IMR-90 (cell line): ENCODE measurements at regions not wholly inside any gene's neighbourhood (a gene's known extent, or its start where the extent isn't known, plus 50 kb on each side); places are given as distances from the start of the nearest gene placed in this dataset.

ENCODE experiments used
- ATAC-seq: fragments of 200-7000 bp; cut with Tn5 transposase; 2 replicates; pipeline ENCODE4 v1.9.1; 2020; ENCODE audit warnings: low read depth, mild to moderate bottlenecking, moderate library complexity
- BruUV-seq: library from RNA; stranded (reverse); fragments of 400-500 nt; replicated peaks from 2 replicates; lab custom pipeline; 2021; lab: Mats Ljungman, UMichigan
- CTCF ChIA-PET: fragments of 300-600 bp; formaldehyde crosslinking; extraction: SDS; loops from one replicate; lab custom pipeline; 2021; ENCODE audit warnings: antibody characterized with exemption; lab: Yijun Ruan, JAX
- POLR2A ChIA-PET: fragments of 300-600 bp; sonication (Branson Sonifier 250); formaldehyde crosslinking; loops from one replicate; lab custom pipeline; 2022; ENCODE audit warnings: antibody characterized with exemption; ENCODE audit not compliant: unreplicated experiment; lab: Charles Lee
- DNase-seq: peaks from one replicate; pipeline ENCODE4 v3.0.0; 2013
- H2AFZ ChIP-seq: replicated peaks from 2 replicates; pipeline ENCODE3; 2013; ENCODE audit warnings: low read length, mild to moderate bottlenecking; ENCODE audit not compliant: poor library complexity
- H2AK5ac ChIP-seq: 2 replicates; pipeline ENCODE4 v1.6.1; 2013; ENCODE audit warnings: low read depth, low read length, inconsistent platforms
- H2AK9ac ChIP-seq: replicated peaks from 2 replicates; pipeline ENCODE3; 2013; ENCODE audit warnings: mild to moderate bottlenecking, low read depth, low read length, moderate library complexity; ENCODE audit not compliant: poor library complexity
- H2BK120ac ChIP-seq: 2 replicates; pipeline ENCODE4 v1.6.1; 2013; ENCODE audit warnings: low read depth, low read length, inconsistent platforms
- H2BK15ac ChIP-seq: 3 replicates; pipeline ENCODE4 v1.6.1; 2013; ENCODE audit warnings: low read depth, low read length, inconsistent platforms
- H2BK20ac ChIP-seq: 2 replicates; pipeline ENCODE4 v1.6.1; 2013; ENCODE audit warnings: low read depth, mild to moderate bottlenecking, inconsistent platforms, low read length, moderate library complexity
- H2BK5ac ChIP-seq: 2 replicates; pipeline ENCODE4 v1.6.1; 2013; ENCODE audit warnings: mild to moderate bottlenecking, low read depth, low read length, inconsistent platforms; ENCODE audit not compliant: poor library complexity, severe bottlenecking
- H3K14ac ChIP-seq: replicated peaks from 2 replicates; pipeline ENCODE4 v1.6.1; 2013; ENCODE audit warnings: low read depth, low read length, inconsistent platforms
- H3K18ac ChIP-seq: 2 replicates; pipeline ENCODE4 v1.6.1; 2013; ENCODE audit warnings: low read depth, low read length, control low read depth
- H3K23ac ChIP-seq: 2 replicates; pipeline ENCODE4 v1.6.1; 2013; ENCODE audit warnings: low read depth, low read length, inconsistent platforms
- H3K27ac ChIP-seq: 2 replicates; pipeline ENCODE4 v1.5.1; 2013; ENCODE audit warnings: mild to moderate bottlenecking, control low read depth, low read length; ENCODE audit not compliant: insufficient read depth
- H3K27me3 ChIP-seq: 2 replicates; pipeline ENCODE4 v1.6.1; 2013; ENCODE audit warnings: low read length; ENCODE audit not compliant: control insufficient read depth, insufficient read depth
- H3K36me3 ChIP-seq: 2 replicates; pipeline ENCODE4 v1.6.1; 2013; ENCODE audit warnings: low read length, mixed read lengths; ENCODE audit not compliant: control insufficient read depth, insufficient read depth
- H3K4ac ChIP-seq: 2 replicates; pipeline ENCODE4 v1.6.1; 2013; ENCODE audit warnings: low read depth, low read length, inconsistent platforms
- H3K4me1 ChIP-seq: 2 replicates; pipeline ENCODE4 v1.6.1; 2013; ENCODE audit warnings: low read length, mixed read lengths; ENCODE audit not compliant: control insufficient read depth, insufficient read depth
- H3K4me2 ChIP-seq: 2 replicates; pipeline ENCODE4 v1.6.1; 2013; ENCODE audit warnings: low read depth, mild to moderate bottlenecking, control low read depth, low read length, moderate library complexity
- H3K4me3 ChIP-seq: 2 replicates; pipeline ENCODE4 v1.5.1; 2013; ENCODE audit warnings: low read depth, mild to moderate bottlenecking, control low read depth, low read length, moderate library complexity; ENCODE audit not compliant: insufficient read depth
- H3K56ac ChIP-seq: 2 replicates; pipeline ENCODE4 v1.6.1; 2013; ENCODE audit warnings: low read length, inconsistent platforms; ENCODE audit not compliant: insufficient read depth; ENCODE audit errors: extremely low read depth
- H3K79me1 ChIP-seq, 2 experiments: 2 replicates each; pipeline ENCODE4 v1.6.1; 2013; ENCODE audit warnings: low read length in 2 of 2, inconsistent platforms in 1 of 2, low read depth in 1 of 2
- H3K9ac ChIP-seq: 2 replicates; pipeline ENCODE4 v1.6.1; 2013; ENCODE audit warnings: low read depth, low read length, control low read depth
- H3K9me1 ChIP-seq: 2 replicates; pipeline ENCODE4 v1.6.1; 2013; ENCODE audit warnings: low read length, inconsistent platforms; ENCODE audit not compliant: insufficient read depth
- H3K9me3 ChIP-seq: 2 replicates; pipeline ENCODE4 v1.6.1; 2013; ENCODE audit warnings: low read length; ENCODE audit not compliant: control insufficient read depth, insufficient read depth
- H4K20me1 ChIP-seq: 2 replicates; pipeline ENCODE4 v1.6.1; 2013; ENCODE audit warnings: low read length, inconsistent platforms; ENCODE audit not compliant: insufficient read depth
- H4K5ac ChIP-seq: 2 replicates; pipeline ENCODE4 v1.6.1; 2013; ENCODE audit warnings: mild to moderate bottlenecking, low read depth, low read length, control low read depth
- H4K8ac ChIP-seq, 2 experiments: 2 replicates each; pipeline ENCODE4 v1.6.1; 2013; ENCODE audit warnings: low read depth in 2 of 2, low read length in 2 of 2, control low read depth in 1 of 2, inconsistent platforms in 1 of 2
- H4K91ac ChIP-seq: 2 replicates; pipeline ENCODE4 v1.6.1; 2013; ENCODE audit warnings: low read depth, low read length, inconsistent platforms; ENCODE audit not compliant: insufficient read depth
- BHLHE40 ChIP-seq: fragments of 150-350 bp; IDR thresholded peaks from 2 replicates; pipeline ENCODE4 v1.6.1; 2016; ENCODE audit warnings: mild to moderate bottlenecking, low read depth, low read length
- CEBPB ChIP-seq: IDR thresholded peaks from 2 replicates; pipeline ENCODE4 v1.6.1; 2012; ENCODE audit warnings: low read depth, low read length, improper control_type of control experiment
- CHD1 ChIP-seq: IDR thresholded peaks from 2 replicates; pipeline ENCODE4 v1.6.1; 2012; ENCODE audit warnings: low read depth, low read length, improper control_type of control experiment
- ELK1 ChIP-seq: fragments of 150-350 bp; IDR thresholded peaks from 2 replicates; pipeline ENCODE4 v1.6.1; 2016; ENCODE audit warnings: low read depth, mild to moderate bottlenecking, low read length, moderate library complexity, borderline replicate concordance
- FOS ChIP-seq: fragments of 150-350 bp; IDR thresholded peaks from 2 replicates; pipeline ENCODE4 v1.6.1; 2016; ENCODE audit warnings: low read depth, low read length
- MAFK ChIP-seq: IDR thresholded peaks from 2 replicates; pipeline ENCODE4 v1.6.1; 2012; ENCODE audit warnings: low read depth, low read length, improper control_type of control experiment
- MAZ ChIP-seq: IDR thresholded peaks from 2 replicates; pipeline ENCODE4 v1.6.1; 2012; ENCODE audit warnings: low read depth, mild to moderate bottlenecking, low read length, improper control_type of control experiment, moderate library complexity, borderline replicate concordance
- MXI1 ChIP-seq: IDR thresholded peaks from 2 replicates; pipeline ENCODE4 v1.6.1; 2012; ENCODE audit warnings: low read depth, mild to moderate bottlenecking, low read length, moderate library complexity, borderline replicate concordance
- NFE2L2 ChIP-seq: fragments of 150-350 bp; IDR thresholded peaks from 2 replicates; pipeline ENCODE4 v1.6.1; 2016; ENCODE audit warnings: low read depth, mild to moderate bottlenecking, low read length
- RAD21 ChIP-seq: IDR thresholded peaks from 2 replicates; pipeline ENCODE4 v1.6.1; 2012; ENCODE audit warnings: low read length, improper control_type of control experiment
- RCOR1 ChIP-seq: IDR thresholded peaks from 2 replicates; pipeline ENCODE4 v1.6.1; 2012; ENCODE audit warnings: mild to moderate bottlenecking, low read length, improper control_type of control experiment; ENCODE audit not compliant: insufficient replicate concordance
- RFX5 ChIP-seq: IDR thresholded peaks from 2 replicates; pipeline ENCODE4 v1.8.0; 2012; ENCODE audit warnings: low read depth, mild to moderate bottlenecking, low read length, moderate library complexity
- USF2 ChIP-seq: fragments of 150-350 bp; IDR thresholded peaks from 2 replicates; pipeline ENCODE4 v1.6.1; 2017; ENCODE audit warnings: mild to moderate bottlenecking, antibody characterized with exemption, low read length, low read depth
- dilution Hi-C: fragments of 300-500 bp; cut with HindIII; formaldehyde crosslinking; loops from one replicate; pipeline ENCODE4 v1.14.3; 2018; ENCODE audit warnings: low sequenced_read_pairs; ENCODE audit not compliant: unreplicated experiment
- in situ Hi-C: fragments of 300-500 bp; cut with MboI; formaldehyde crosslinking; loops from 3 replicates; pipeline ENCODE4 v1.14.3; 2019; ENCODE audit warnings: low sequenced_read_pairs, inconsistent platforms, mixed read lengths
- intact Hi-C: fragments of 100-400 bp; cut with micrococcal nuclease; formaldehyde crosslinking; loops from 2 replicates; pipeline ENCODE4 v1.10.0; 2022
- TF ChIP-seq, protein P1 (sequence below): conservative IDR thresholded peaks from 2 replicates; pipeline ENCODE4 v1.5.1; 2012; ENCODE audit warnings: mild to moderate bottlenecking, low read depth, low read length, improper control_type of control experiment

GRCh38 chr12:89891933-89892332, 183.3 kb upstream of the ATP2B1 start:
- dilution Hi-C loops (no loop called here), intact Hi-C loops (no loop called here), in situ Hi-C loops (no loop called here)
- H2AFZ ChIP-seq: no peak overlapping the region
- no peaks in the 10 kb centered on the region for H3K9me1 ChIP-seq
- no peak overlapping the region for H3K56ac ChIP-seq
- H3K27me3 ChIP-seq: no peaks in the 10 kb centered on the region
- H2BK15ac ChIP-seq: no peak overlapping the region
- H3K4me3 ChIP-seq: no peak overlapping the region
- TF ChIP-seq CHD1: no peak
- TF ChIP-seq RFX5: no peak
- TF ChIP-seq MAFK: no peak
- TF ChIP-seq, protein P1, sequence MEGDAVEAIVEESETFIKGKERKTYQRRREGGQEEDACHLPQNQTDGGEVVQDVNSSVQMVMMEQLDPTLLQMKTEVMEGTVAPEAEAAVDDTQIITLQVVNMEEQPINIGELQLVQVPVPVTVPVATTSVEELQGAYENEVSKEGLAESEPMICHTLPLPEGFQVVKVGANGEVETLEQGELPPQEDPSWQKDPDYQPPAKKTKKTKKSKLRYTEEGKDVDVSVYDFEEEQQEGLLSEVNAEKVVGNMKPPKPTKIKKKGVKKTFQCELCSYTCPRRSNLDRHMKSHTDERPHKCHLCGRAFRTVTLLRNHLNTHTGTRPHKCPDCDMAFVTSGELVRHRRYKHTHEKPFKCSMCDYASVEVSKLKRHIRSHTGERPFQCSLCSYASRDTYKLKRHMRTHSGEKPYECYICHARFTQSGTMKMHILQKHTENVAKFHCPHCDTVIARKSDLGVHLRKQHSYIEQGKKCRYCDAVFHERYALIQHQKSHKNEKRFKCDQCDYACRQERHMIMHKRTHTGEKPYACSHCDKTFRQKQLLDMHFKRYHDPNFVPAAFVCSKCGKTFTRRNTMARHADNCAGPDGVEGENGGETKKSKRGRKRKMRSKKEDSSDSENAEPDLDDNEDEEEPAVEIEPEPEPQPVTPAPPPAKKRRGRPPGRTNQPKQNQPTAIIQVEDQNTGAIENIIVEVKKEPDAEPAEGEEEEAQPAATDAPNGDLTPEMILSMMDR: no peak
- TF ChIP-seq MAZ: no peak
- no peak for TF ChIP-seq RCOR1
- TF ChIP-seq RAD21: no peak
- TF ChIP-seq USF2: no peak
- TF ChIP-seq ELK1: no peak
- no peak for TF ChIP-seq CEBPB
- TF ChIP-seq FOS: no peak
- no peak for TF ChIP-seq MXI1
- no peak for TF ChIP-seq BHLHE40
- TF ChIP-seq NFE2L2: no peak
- H3K9me3 ChIP-seq: no peaks in the 10 kb centered on the region
- ATAC-seq (no peak), DNase-seq (no peak)
- H3K36me3 ChIP-seq: no peaks in the 10 kb centered on the region
- no peak overlapping the region for H3K27ac ChIP-seq
- peak overlapping the region; percentile 46; the same call in 1 of the 2 replicates for H2BK20ac ChIP-seq
- H4K5ac ChIP-seq: no peak overlapping the region
- H2BK120ac ChIP-seq: no peak overlapping the region
- H4K20me1 ChIP-seq: no peaks in the 10 kb centered on the region
- ChIA-PET CTCF (interaction anchor here (0.5 kb wide), 1 partner anchor 24 kb away, joined by 10 read pairs; no protein-coding TSS in a partner anchor), POLR2A (no interaction called here)
- no peaks in the 10 kb centered on the region for H3K79me1 ChIP-seq
- no peak overlapping the region for H3K4ac ChIP-seq
- no peak overlapping the region for H3K18ac ChIP-seq
- H3K14ac ChIP-seq: no peak overlapping the region
- no peak overlapping the region for H3K4me2 ChIP-seq
- BruUV-seq: no TSS peak
- no peak overlapping the region for H2AK5ac ChIP-seq
- peaks cover 2% of the 10 kb centered on the region; the same call in 1 of the 2 replicates for H3K4me1 ChIP-seq
- H3K9ac ChIP-seq: no peak overlapping the region
- H3K23ac ChIP-seq: no peak overlapping the region
- no peak overlapping the region for H4K8ac ChIP-seq
- H2AK9ac ChIP-seq: no peak overlapping the region
- H2BK5ac ChIP-seq: no peak overlapping the region
- no peak overlapping the region for H4K91ac ChIP-seq
